Right lobe of liver (tissue), 4 donors: ENCODE measurements at regions not wholly inside any gene's neighbourhood (a gene's known extent, or its start where the extent isn't known, plus 50 kb on each side); places are given as distances from the start of the nearest gene placed in this dataset.
A peak's percentile ranks its signal among the peaks of the same experiment; 100 is the strongest.

Experiments used
- POLR2A ChIP-seq: fragments of 450-650 bp; IDR thresholded peaks from one replicate; pipeline ENCODE4 v1.6.1; 2017; ENCODE audit warnings: antibody characterized with exemption, mild to moderate bottlenecking
- TF ChIP-seq, protein P1 (sequence below), 4 donors: fragments of 200-600 bp in 3 of 4; fragments of 450-650 bp in 1 of 4; IDR thresholded peaks; one replicate each; pipeline versions ENCODE4 v1.5.1 to v1.8.0; 2016 to 2022; ENCODE audit warnings: antibody characterized with exemption in 4 of 4, mild to moderate bottlenecking in 2 of 4
- donor health status: DM: no; HTN: no; CAD: no.
- donor health status: DM: no; HTN: no; CAD: no.
- donor health status: DM: no; HTN: yes; CAD: no.

DNA sequence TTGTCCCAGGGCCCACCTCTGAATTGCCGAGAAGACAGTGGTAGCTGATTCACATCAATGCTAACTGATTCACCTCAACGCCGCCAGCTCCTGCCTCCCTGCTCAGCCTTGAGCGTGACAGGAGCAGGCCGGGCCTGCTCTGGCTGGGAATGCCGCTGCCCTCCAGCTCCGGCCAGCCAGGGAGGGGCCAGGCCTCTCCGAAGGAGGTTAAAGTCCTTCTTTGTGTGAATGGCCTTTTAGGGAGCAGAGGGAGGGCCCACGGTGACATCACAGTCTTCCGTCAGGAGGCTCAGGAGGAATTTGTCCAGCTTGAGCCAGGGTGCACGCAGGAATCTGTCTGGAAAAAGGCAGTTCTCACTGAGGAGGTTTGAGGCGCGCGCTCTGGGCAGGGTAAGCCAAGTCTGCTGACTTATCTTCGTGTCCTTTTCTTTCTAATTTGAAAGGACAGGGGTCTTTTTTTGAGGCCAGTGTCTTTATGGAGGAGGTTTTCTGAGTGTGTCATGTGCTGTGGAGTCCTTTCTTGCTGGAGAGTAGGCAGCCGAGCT, 82.7 kb downstream of the C9orf152 start:
- peak; percentile 56 for TF ChIP-seq POLR2A
- TF ChIP-seq, protein P1, sequence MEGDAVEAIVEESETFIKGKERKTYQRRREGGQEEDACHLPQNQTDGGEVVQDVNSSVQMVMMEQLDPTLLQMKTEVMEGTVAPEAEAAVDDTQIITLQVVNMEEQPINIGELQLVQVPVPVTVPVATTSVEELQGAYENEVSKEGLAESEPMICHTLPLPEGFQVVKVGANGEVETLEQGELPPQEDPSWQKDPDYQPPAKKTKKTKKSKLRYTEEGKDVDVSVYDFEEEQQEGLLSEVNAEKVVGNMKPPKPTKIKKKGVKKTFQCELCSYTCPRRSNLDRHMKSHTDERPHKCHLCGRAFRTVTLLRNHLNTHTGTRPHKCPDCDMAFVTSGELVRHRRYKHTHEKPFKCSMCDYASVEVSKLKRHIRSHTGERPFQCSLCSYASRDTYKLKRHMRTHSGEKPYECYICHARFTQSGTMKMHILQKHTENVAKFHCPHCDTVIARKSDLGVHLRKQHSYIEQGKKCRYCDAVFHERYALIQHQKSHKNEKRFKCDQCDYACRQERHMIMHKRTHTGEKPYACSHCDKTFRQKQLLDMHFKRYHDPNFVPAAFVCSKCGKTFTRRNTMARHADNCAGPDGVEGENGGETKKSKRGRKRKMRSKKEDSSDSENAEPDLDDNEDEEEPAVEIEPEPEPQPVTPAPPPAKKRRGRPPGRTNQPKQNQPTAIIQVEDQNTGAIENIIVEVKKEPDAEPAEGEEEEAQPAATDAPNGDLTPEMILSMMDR (IDR thresholded peaks at IDR 0.05): no peak
